HCT116 (cell line): ENCODE measurements at regions not wholly inside any gene's neighbourhood (a gene's known extent, or its start where the extent isn't known, plus 50 kb on each side); places are given as distances from the start of the nearest gene placed in this dataset.
A peak's percentile ranks its signal among the peaks of the same experiment; 100 is the strongest.

Experiments
- CEBPB ChIP-seq: IDR thresholded peaks from 2 replicates; pipeline ENCODE4 v1.6.1; 2012; ENCODE audit warnings: low read depth
- EGR1 ChIP-seq: IDR thresholded peaks from 2 replicates; pipeline ENCODE4 v1.6.1; 2012; ENCODE audit warnings: low read depth
- POLR2A ChIP-seq: IDR thresholded peaks from 2 replicates; pipeline ENCODE4 v1.7.0; 2011; ENCODE audit warnings: borderline replicate concordance; ENCODE audit not compliant: insufficient read depth, insufficient read length; ENCODE audit errors: extremely low read depth
- RAD21 ChIP-seq: IDR thresholded peaks from 2 replicates; pipeline ENCODE4 v1.6.1; 2012; ENCODE audit warnings: low read depth, mild to moderate bottlenecking
- SP1 ChIP-seq: IDR thresholded peaks from 2 replicates; pipeline ENCODE4 v1.6.1; 2012; ENCODE audit warnings: low read depth
- TF ChIP-seq, protein P1 (sequence below), 3 experiments: fragments of 200-600 bp in 1 of 3; sonication (generic) in 1 of 3; IDR thresholded peaks in 2 of 3; conservative IDR thresholded peaks in 1 of 3; 2 replicates each; pipeline ENCODE4 v1.5.1; 2012 to 2017; ENCODE audit warnings: low read depth in 2 of 3, low read length in 2 of 3, antibody characterized with exemption in 1 of 3, borderline replicate concordance in 1 of 3, control low read depth in 1 of 3, mild to moderate bottlenecking in 1 of 3, mixed read lengths in 1 of 3, mixed run types in 1 of 3, moderate library complexity in 1 of 3; ENCODE audit not compliant: insufficient read depth in 1 of 3

DNA sequence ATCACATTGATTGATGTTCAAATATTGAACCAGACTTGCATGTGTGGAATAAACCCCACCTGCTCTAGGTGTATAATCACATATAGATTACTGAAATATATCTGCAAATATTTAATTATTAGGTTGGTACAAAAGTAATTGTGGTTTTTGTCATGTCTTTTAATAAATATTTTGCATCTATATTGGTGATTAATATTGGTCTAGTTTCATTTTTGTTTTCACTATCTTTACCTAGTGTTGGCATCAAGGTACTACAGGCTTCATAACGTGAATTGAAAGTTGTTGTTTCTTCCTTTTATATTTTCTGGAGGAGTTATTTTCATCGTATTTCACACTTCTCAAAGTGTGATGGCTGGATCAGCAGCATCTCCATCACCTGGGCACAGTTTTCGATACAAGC is 740.0 kb upstream of the TMEM132C start:
- TF ChIP-seq, protein P1, sequence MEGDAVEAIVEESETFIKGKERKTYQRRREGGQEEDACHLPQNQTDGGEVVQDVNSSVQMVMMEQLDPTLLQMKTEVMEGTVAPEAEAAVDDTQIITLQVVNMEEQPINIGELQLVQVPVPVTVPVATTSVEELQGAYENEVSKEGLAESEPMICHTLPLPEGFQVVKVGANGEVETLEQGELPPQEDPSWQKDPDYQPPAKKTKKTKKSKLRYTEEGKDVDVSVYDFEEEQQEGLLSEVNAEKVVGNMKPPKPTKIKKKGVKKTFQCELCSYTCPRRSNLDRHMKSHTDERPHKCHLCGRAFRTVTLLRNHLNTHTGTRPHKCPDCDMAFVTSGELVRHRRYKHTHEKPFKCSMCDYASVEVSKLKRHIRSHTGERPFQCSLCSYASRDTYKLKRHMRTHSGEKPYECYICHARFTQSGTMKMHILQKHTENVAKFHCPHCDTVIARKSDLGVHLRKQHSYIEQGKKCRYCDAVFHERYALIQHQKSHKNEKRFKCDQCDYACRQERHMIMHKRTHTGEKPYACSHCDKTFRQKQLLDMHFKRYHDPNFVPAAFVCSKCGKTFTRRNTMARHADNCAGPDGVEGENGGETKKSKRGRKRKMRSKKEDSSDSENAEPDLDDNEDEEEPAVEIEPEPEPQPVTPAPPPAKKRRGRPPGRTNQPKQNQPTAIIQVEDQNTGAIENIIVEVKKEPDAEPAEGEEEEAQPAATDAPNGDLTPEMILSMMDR (IDR thresholded peaks at IDR 0.05 in 2 of 3, conservative IDR thresholded peaks at IDR 0.05 in 1 of 3; ENCODE audit: borderline replicate concordance in 1 of 3, insufficient read depth in 1 of 3, low read depth in 2 of 3, low read length in 2 of 3): 0 out of 6 replicates have a peak, but pooled peaks of 1 of the 3 experiments have one; percentile 8
- TF ChIP-seq RAD21 (no peak), POLR2A (no peak), EGR1 (no peak), CEBPB (no peak), SP1 (no peak)
